ENCODE measurements at regions not wholly inside any gene's neighbourhood (a gene's known extent, or its start where the extent isn't known, plus 50 kb on each side); places are given as distances from the start of the nearest gene placed in this dataset.

DNA sequence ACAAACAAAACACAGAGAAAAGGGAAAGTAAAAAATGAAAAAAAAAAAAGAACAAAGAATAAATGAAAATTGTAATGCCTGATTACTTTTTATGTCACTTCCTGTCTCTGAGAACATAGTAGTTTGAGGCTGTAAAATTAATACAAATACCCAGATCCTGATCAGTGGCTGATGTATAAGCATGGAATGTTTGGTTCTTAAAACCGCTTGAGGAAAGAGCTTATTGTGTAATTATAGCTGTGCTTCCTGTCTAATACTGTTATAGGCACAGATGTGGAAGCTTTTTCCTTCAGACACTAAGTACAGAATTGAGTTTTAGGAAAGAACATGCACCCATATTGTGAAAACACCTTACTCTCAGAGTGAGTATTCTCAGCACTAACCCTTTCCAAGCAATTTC, 86.9 kb downstream of the AVPR1A start:
- no TSS peak for BruUV-seq (replicated peaks)

DNA sequence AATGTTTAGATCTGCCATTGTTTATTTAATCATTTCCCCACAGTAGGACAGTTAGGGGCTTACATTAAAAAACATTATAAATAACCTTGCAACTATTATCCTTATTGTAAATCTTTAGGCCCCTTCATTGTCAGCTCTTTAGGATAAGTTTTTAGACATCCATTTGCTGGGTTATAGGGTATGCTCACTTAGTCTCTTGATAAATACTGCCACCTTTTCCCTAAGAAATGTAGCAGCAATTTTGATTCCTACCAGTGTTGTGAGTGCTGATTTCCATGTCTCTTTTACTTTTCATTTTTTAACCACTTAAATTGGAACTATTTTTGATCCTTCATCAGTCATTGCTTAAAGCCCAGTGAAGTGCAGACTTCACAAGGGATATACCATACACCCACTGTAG, 94.4 kb downstream of the AVPR1A start:
- Histone ChIP-seq H3K4me2 (ENCODE audit: control insufficient read depth, insufficient read depth) (no peak overlapping the region), H3K27ac (ENCODE audit: control insufficient read depth, insufficient read depth) (no peak overlapping the region), H3K4me1 (ENCODE audit: control insufficient read depth, insufficient read depth, low read length) (no peaks in the 10 kb centered on the region), H3K9me3 (replicated peaks; ENCODE audit: control insufficient read depth, insufficient read depth, low read length) (no peaks in the 10 kb centered on the region), H4K20me1 (ENCODE audit: control insufficient read depth, insufficient read depth) (no peaks in the 10 kb centered on the region), H3K36me3 (ENCODE audit: control insufficient read depth in 2 of 2, insufficient read depth in 2 of 2, low read length in 1 of 2) (no peaks in the 10 kb centered on the region), H2AFZ (ENCODE audit: control insufficient read depth, low read depth, low read length) (no peak overlapping the region), H3K4me3 (no peak overlapping the region), H3K79me2 (ENCODE audit: control insufficient read depth, insufficient read depth, low read length) (no peaks in the 10 kb centered on the region), H3K27me3 (replicated peaks in 1 of 2; ENCODE audit: control insufficient read depth in 2 of 2, insufficient read depth in 2 of 2, low read length in 1 of 2) (no peaks in the 10 kb centered on the region), H3K9ac (ENCODE audit: control insufficient read depth, insufficient read depth, low read length) (no peak overlapping the region)
- BruUV-seq (replicated peaks), result no TSS peak
- DNase-seq (ENCODE audit: low read depth, low spot score) (no peak), FAIRE-seq (no peak), ATAC-seq (no peak)
- SMC1A ChIA-PET (ENCODE audit: uncharacterized antibody, unreplicated experiment), result interaction anchor here (1.1 kb wide), 1 partner anchor 12 kb away, joined by 6 read pairs; no protein-coding TSS in a partner anchor
- intact Hi-C loops (cut with micrococcal nuclease; ENCODE audit: unreplicated experiment), result no loop called here
- RAD21 ChIA-PET (ENCODE audit: unreplicated experiment), result no interaction called here
- POLR2A ChIA-PET, result no interaction called here
- in situ Hi-C loops (cut with MboI), result loop anchor here (25.0 kb wide), 1 partner anchor 619 kb away; no protein-coding TSS in a partner anchor
- CTCF ChIA-PET, result interaction anchor here (1.7 kb wide), 1 partner anchor 12 kb away, joined by 11 read pairs; no protein-coding TSS in a partner anchor
- TF ChIP-seq DPF2 (IDR thresholded peaks at IDR 0.05), result no peak
- no peak for TF ChIP-seq BHLHE40 (IDR thresholded peaks at IDR 0.05; ENCODE audit: borderline replicate concordance in 1 of 2, low read depth in 2 of 2, low read length in 1 of 2)
- TF ChIP-seq, protein P1, sequence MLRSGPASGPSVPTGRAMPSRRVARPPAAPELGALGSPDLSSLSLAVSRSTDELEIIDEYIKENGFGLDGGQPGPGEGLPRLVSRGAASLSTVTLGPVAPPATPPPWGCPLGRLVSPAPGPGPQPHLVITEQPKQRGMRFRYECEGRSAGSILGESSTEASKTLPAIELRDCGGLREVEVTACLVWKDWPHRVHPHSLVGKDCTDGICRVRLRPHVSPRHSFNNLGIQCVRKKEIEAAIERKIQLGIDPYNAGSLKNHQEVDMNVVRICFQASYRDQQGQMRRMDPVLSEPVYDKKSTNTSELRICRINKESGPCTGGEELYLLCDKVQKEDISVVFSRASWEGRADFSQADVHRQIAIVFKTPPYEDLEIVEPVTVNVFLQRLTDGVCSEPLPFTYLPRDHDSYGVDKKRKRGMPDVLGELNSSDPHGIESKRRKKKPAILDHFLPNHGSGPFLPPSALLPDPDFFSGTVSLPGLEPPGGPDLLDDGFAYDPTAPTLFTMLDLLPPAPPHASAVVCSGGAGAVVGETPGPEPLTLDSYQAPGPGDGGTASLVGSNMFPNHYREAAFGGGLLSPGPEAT (IDR thresholded peaks at IDR 0.05; ENCODE audit: low read depth), result no peak
- no peak for TF ChIP-seq SUPT20H (IDR thresholded peaks at IDR 0.05; ENCODE audit: borderline replicate concordance, control insufficient read depth, low read depth, low read length)
- TF ChIP-seq, protein P2, sequence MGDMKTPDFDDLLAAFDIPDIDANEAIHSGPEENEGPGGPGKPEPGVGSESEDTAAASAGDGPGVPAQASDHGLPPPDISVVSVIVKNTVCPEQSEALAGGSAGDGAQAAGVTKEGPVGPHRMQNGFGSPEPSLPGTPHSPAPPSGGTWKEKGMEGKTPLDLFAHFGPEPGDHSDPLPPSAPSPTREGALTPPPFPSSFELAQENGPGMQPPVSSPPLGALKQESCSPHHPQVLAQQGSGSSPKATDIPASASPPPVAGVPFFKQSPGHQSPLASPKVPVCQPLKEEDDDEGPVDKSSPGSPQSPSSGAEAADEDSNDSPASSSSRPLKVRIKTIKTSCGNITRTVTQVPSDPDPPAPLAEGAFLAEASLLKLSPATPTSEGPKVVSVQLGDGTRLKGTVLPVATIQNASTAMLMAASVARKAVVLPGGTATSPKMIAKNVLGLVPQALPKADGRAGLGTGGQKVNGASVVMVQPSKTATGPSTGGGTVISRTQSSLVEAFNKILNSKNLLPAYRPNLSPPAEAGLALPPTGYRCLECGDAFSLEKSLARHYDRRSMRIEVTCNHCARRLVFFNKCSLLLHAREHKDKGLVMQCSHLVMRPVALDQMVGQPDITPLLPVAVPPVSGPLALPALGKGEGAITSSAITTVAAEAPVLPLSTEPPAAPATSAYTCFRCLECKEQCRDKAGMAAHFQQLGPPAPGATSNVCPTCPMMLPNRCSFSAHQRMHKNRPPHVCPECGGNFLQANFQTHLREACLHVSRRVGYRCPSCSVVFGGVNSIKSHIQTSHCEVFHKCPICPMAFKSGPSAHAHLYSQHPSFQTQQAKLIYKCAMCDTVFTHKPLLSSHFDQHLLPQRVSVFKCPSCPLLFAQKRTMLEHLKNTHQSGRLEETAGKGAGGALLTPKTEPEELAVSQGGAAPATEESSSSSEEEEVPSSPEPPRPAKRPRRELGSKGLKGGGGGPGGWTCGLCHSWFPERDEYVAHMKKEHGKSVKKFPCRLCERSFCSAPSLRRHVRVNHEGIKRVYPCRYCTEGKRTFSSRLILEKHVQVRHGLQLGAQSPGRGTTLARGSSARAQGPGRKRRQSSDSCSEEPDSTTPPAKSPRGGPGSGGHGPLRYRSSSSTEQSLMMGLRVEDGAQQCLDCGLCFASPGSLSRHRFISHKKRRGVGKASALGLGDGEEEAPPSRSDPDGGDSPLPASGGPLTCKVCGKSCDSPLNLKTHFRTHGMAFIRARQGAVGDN (IDR thresholded peaks at IDR 0.05), result no peak
- TF ChIP-seq HDAC2 (IDR thresholded peaks at IDR 0.05), result no peak
- no peak for TF ChIP-seq GABPA (IDR thresholded peaks at IDR 0.05; ENCODE audit: low read depth)
- no peak for TF ChIP-seq HDGF (IDR thresholded peaks at IDR 0.05)

More for the DNA sequence above, 86.9 kb downstream of the AVPR1A start:
- Histone ChIP-seq H3K79me2 (ENCODE audit: control insufficient read depth, insufficient read depth, low read length) (no peaks in the 10 kb centered on the region), H3K4me1 (ENCODE audit: control insufficient read depth, insufficient read depth, low read length) (no peaks in the 10 kb centered on the region), H3K9ac (ENCODE audit: control insufficient read depth, insufficient read depth, low read length) (no peak overlapping the region), H3K27ac (ENCODE audit: control insufficient read depth, insufficient read depth) (no peak overlapping the region), H4K20me1 (ENCODE audit: control insufficient read depth, insufficient read depth) (no peaks in the 10 kb centered on the region), H2AFZ (ENCODE audit: control insufficient read depth, low read depth, low read length) (no peak overlapping the region), H3K9me3 (replicated peaks; ENCODE audit: control insufficient read depth, insufficient read depth, low read length) (no peaks in the 10 kb centered on the region), H3K4me3 (no peak overlapping the region), H3K27me3 (replicated peaks in 1 of 2; ENCODE audit: control insufficient read depth in 2 of 2, insufficient read depth in 2 of 2, low read length in 1 of 2) (no peaks in the 10 kb centered on the region), H3K4me2 (ENCODE audit: control insufficient read depth, insufficient read depth) (no peak overlapping the region), H3K36me3 (ENCODE audit: control insufficient read depth in 2 of 2, insufficient read depth in 2 of 2, low read length in 1 of 2) (no peaks in the 10 kb centered on the region)
- intact Hi-C loops (cut with micrococcal nuclease; ENCODE audit: unreplicated experiment), result no loop called here
- in situ Hi-C loops (cut with MboI), result loop anchor here (25.0 kb wide), 1 partner anchor 627 kb away; no protein-coding TSS in a partner anchor
- ATAC-seq, result no peak
- 0% methylated on average over 1 of the region's 1 CpG for WGBS (ENCODE audit: insufficient coverage, insufficient replicate concordance, low lambda C conversion rate, missing lambda C conversion rate)
- no peak for FAIRE-seq
- ChIA-PET POLR2A (no interaction called here), SMC1A (ENCODE audit: uncharacterized antibody, unreplicated experiment) (interaction anchor here (0.6 kb wide), 1 partner anchor 183 kb away, joined by 3 read pairs; no protein-coding TSS in a partner anchor), CTCF (interaction anchor here (1.3 to 1.6 kb wide), 2 partner anchors 15 to 22 kb away, joined by 3 read pairs; no protein-coding TSS in a partner anchor), RAD21 (ENCODE audit: unreplicated experiment) (no interaction called here)
- DNase-seq (ENCODE audit: low read depth, low spot score), result no peak
- TF ChIP-seq NRF1 (conservative IDR thresholded peaks at IDR 0.05; ENCODE audit: low read depth, low read length) (no peak), SIN3A (IDR thresholded peaks at IDR 0.05; ENCODE audit: low read depth, low read length) (no peak), POLR2AphosphoS5 (IDR thresholded peaks at IDR 0.05; ENCODE audit: low read length) (no peak)
